ENCODE measurements at regions not wholly inside any gene's neighbourhood (a gene's known extent, or its start where the extent isn't known, plus 50 kb on each side); places are given as distances from the start of the nearest gene placed in this dataset.
"Not testable (repeated sequence)": the region's sequence is repeated elsewhere in the genome, so short reads cannot be mapped to it uniquely, and the experiment has no call there.

- no peak for TF ChIP-seq CTCF (IDR thresholded peaks at IDR 0.05)
- no peak for TF ChIP-seq POLR2A (IDR thresholded peaks at IDR 0.05)
- intact Hi-C loops (cut with DNase I; ENCODE audit: low total_unique reads) = no loop called here
- H3K27ac ChIP-seq = no peak overlapping the region
- H3K9me3 ChIP-seq = no peaks in the 10 kb centered on the region
- no peaks in the 10 kb centered on the region for H3K27me3 ChIP-seq
- H3K4me3 ChIP-seq = no peak overlapping the region
- no peak for DNase-seq
- no peaks in the 10 kb centered on the region for H3K36me3 ChIP-seq
- H3K4me1 ChIP-seq = no peaks in the 10 kb centered on the region
Observed at GRCh38 chr4:23413631-23414030, 476.2 kb downstream of the PPARGC1A start.

GRCh38 chr4:23412701-23413100, 477.1 kb downstream of the PPARGC1A start:
- Histone ChIP-seq H3K36me3 (no peaks in the 10 kb centered on the region), H3K4me3 (no peak overlapping the region), H3K27me3 (no peaks in the 10 kb centered on the region), H3K4me1 (no peaks in the 10 kb centered on the region), H3K27ac (no peak overlapping the region), H3K9me3 (no peaks in the 10 kb centered on the region)
- intact Hi-C loops (cut with DNase I; ENCODE audit: low total_unique reads) = no loop called here
- no peak for DNase-seq
- TF ChIP-seq POLR2A (IDR thresholded peaks at IDR 0.05) (no peak), CTCF (IDR thresholded peaks at IDR 0.05) (no peak)

GRCh38 chr4:23408913-23409312, 480.9 kb downstream of the PPARGC1A start:
- DNase-seq; H3K4me3 ChIP-seq; H3K27me3 ChIP-seq; H3K36me3 ChIP-seq; intact Hi-C loops (cut with DNase I; ENCODE audit: low total_unique reads); H3K9me3 ChIP-seq; H3K27ac ChIP-seq; H3K4me1 ChIP-seq: not testable (repeated sequence)

- no peaks in the 10 kb centered on the region for H3K36me3 ChIP-seq
- DNase-seq = no peak
- H3K4me1 ChIP-seq = no peaks in the 10 kb centered on the region
- H3K27ac ChIP-seq = no peak overlapping the region
- intact Hi-C loops (cut with DNase I; ENCODE audit: low total_unique reads) = no loop called here
- no peak overlapping the region for H3K4me3 ChIP-seq
- H3K9me3 ChIP-seq = no peaks in the 10 kb centered on the region
- TF ChIP-seq POLR2A (IDR thresholded peaks at IDR 0.05) (no peak), CTCF (IDR thresholded peaks at IDR 0.05) (no peak)
- H3K27me3 ChIP-seq = no peaks in the 10 kb centered on the region
Observed at GRCh38 chr4:23401572-23401971, 488.3 kb downstream of the PPARGC1A start.

- Histone ChIP-seq H3K27me3 (no peaks in the 10 kb centered on the region), H3K9me3 (no peaks in the 10 kb centered on the region), H3K36me3 (no peaks in the 10 kb centered on the region), H3K27ac (no peak overlapping the region), H3K4me1 (no peaks in the 10 kb centered on the region), H3K4me3 (no peak overlapping the region)
- no peak for DNase-seq
- intact Hi-C loops (cut with DNase I; ENCODE audit: low total_unique reads) = no loop called here
- TF ChIP-seq POLR2A (IDR thresholded peaks at IDR 0.05) (no peak), CTCF (IDR thresholded peaks at IDR 0.05) (no peak)
Observed at GRCh38 chr4:23392860-23393458, 496.9 kb downstream of the PPARGC1A start.

GRCh38 chr4:23390246-23390645, 499.6 kb downstream of the PPARGC1A start:
- intact Hi-C loops (cut with DNase I; ENCODE audit: low total_unique reads) = no loop called here
- Histone ChIP-seq H3K27me3 (no peaks in the 10 kb centered on the region), H3K9me3 (no peaks in the 10 kb centered on the region), H3K36me3 (no peaks in the 10 kb centered on the region), H3K4me3 (no peak overlapping the region), H3K4me1 (no peaks in the 10 kb centered on the region), H3K27ac (no peak overlapping the region)
- DNase-seq = no peak
- no peak for TF ChIP-seq POLR2A (IDR thresholded peaks at IDR 0.05)
- TF ChIP-seq CTCF (IDR thresholded peaks at IDR 0.05) = no peak

Measured in uterus (tissue), 3 donors.